HT1080 (cell line): ENCODE measurements at regions not wholly inside any gene's neighbourhood (a gene's known extent, or its start where the extent isn't known, plus 50 kb on each side); places are given as distances from the start of the nearest gene placed in this dataset. TPM values are rescaled to one million over a fixed set of nuclear protein-coding genes. Genes with fewer than 3 reads are reported as not detected.

Experiments used
- DNase-seq: peaks from one replicate; pipeline ENCODE4 v3.0.0-alpha.2; 2015; ENCODE audit warnings: low read depth
- small RNA-seq: library from RNA; depleted of rRNA; stranded (forward); fragments of <200 nt; gene quantifications from one replicate; pipeline ENCODE3, GENCODE V24; 2014

- DNase-seq: no peak
Measured at GRCh38 chr14:85463512-85463911, 66.4 kb upstream of the FLRT2 start.

GRCh38 chr14:85464135-85464895 is 65.6 kb upstream of the FLRT2 start:
- no peak for DNase-seq

- peak; percentile 40 for DNase-seq
Measured at GRCh38 chr14:85466678-85467077, 63.3 kb upstream of the FLRT2 start.

GRCh38 chr14:85468816-85469215 is 61.1 kb upstream of the FLRT2 start:
- DNase-seq: no peak

DNA sequence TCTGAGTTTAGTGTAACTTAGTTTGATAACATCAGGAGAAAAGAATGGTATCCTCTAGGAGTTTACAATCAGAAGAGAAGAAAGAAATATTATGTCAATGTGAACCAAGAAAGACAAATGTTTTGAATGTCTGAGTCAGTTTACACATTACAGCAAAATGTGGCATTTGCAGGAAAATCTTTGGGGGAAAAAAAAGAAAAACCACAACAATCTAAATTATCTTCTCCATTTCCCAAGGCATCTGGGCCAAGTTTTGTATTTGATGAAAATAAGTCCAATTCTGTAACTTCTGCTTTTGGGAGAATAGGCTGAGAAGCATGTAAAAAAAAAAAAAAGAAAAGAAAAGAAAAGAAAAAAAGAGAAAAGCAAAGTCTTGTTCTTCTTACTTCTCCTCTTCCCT is 58.8 kb upstream of the FLRT2 start:
- DNase-seq: no peak

- DNase-seq: peak; percentile 93
Measured at GRCh38 chr14:85471744-85472143, 58.2 kb upstream of the FLRT2 start.

DNA sequence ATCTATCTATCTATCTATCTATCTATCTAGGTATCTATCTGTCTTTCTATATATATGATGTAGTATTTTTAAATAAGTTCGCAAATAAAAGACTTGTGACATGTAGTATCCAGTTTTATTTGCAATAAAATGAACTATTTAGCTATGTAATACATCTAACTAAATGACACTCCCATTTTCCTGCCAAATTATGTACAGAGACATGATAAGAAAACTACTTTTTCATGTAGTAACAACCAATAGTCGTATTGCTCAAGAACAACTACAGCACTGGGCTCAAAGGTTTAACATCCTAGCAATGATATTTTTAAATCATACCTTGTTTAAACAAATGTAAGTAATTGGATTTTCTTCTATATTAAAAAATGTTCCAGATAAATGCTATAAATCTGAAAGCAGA is 55.5 kb upstream of the FLRT2 start:
- no peak for DNase-seq

DNA sequence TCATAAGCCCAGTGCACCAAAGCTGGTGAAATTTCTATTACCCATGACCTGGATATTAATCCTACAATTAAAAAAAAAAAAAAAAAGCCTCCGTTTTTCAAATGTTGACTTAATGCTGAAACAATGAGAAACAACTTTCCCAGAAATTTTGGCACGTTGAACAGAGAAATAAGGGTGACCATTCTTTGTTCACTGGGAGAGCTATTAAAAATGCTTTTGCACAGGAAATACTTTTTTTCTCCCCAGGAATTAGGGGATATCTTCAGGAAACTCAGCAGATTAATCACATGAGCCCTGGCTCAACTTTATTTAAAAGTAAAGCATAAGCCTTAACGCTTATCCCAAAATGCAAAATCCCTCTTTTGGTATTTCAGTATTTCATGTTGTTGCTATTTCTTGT is 54.8 kb upstream of the FLRT2 start:
- no peak for DNase-seq

GRCh38 chr14:85479306-85479705 is 50.6 kb upstream of the FLRT2 start:
- DNase-seq: no peak

GRCh38 chr14:85479771-85480170 is 50.2 kb upstream of the FLRT2 start:
- DNase-seq: no peak

Small RNA genes lying in the stretch of these regions (small RNA-seq; reads per million reads assigned to genes)
- gene AL161713.1: not detected
- not detected for gene AL163642.1
- gene RF00017: not detected
- gene RNU6-976P: not detected
- not detected for gene RNU6ATAC28P
- gene RNU7-51P: not detected
